ENCODE measurements at regions not wholly inside any gene's neighbourhood (a gene's known extent, or its start where the extent isn't known, plus 50 kb on each side); places are given as distances from the start of the nearest gene placed in this dataset.

GRCh38 chr3:24944805-24945520 lies 450.3 kb upstream of the THRB start:
- DNase-seq, result no peak

DNA sequence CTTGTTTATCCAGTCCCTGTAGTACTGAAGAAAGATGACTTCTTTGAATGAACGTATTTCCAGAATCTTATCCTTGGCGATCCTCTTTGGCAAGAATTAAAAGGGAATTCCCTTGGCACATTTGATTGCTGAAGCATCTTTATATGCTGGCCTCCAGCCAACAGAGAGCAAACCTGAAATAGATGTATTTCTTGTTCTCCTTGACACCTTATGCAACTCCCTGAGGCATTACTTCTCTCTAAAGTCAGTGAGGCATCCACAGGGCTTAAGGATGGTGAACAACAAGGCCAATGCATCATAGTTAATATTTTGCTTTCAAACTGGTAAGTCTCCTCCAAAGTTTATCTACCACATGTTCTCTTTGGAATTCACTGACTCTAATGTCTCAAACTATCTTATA lies 450.9 kb upstream of the THRB start:
- DNase-seq, result no peak

DNA sequence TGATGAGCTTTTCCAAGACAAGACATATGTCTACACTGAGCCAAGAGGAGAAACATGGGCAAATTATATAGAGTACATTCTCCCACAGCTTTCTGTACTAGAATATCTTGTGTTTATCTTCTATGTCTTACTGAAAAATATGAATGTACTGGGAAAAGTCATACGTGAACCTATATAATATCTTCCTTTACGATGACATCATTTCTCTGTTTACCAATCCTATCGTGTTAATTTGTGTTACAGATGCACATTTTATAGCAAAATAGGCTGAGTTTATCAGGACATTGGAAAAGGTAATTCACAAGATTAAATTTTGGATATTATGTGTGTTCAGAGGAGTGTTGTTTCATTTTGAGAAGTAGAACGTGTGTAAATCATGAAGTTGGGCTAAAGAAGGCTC lies 452.5 kb upstream of the THRB start:
- no peak for DNase-seq

DNA sequence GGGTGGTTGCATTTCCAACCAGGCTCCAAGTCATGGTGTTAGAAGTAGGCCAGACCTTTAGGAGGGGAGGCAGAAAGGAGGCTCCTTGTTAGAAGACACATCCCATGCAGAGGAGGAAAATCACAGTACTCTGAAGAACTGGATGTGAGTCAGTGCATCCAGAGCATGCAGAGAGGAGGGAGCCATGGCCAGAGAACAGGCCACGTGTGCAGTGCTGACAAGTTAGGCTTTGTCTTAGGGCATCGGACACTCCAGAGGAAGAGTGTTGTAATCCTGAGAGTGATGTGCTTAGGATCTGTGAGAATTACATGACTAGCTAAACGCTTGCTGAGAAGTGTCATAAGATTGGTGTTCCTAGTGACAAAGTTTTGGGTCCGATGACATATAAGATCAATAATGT lies 456.5 kb upstream of the THRB start:
- no peak for DNase-seq

- DNase-seq, result no peak
Observed at GRCh38 chr3:24952388-24952787, 457.7 kb upstream of the THRB start.

- no peak for DNase-seq
Observed at GRCh38 chr3:24953060-24953771, 458.6 kb upstream of the THRB start.

GRCh38 chr3:24956613-24957012 lies 462.0 kb upstream of the THRB start:
- no peak for DNase-seq

DNA sequence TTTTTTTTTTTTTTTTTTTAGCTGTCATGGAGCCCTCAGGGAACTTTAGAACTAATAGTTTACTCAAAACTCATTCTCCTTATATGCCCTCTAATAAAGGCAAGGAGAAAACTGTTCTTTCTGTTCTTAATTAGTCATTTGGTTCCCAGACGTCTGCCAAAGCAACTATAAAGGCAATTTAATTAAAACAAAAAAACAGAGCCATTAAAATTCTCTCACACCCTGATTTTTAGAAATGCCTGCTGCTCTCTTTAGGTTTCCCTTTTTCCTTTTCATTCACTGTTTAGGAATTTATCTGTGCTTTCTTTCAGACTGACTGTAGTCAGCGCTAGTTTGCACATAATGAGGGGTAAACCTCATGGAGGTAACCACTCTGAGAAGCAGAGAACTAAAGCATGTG lies 463.6 kb upstream of the THRB start:
- DNase-seq, result no peak

DNA sequence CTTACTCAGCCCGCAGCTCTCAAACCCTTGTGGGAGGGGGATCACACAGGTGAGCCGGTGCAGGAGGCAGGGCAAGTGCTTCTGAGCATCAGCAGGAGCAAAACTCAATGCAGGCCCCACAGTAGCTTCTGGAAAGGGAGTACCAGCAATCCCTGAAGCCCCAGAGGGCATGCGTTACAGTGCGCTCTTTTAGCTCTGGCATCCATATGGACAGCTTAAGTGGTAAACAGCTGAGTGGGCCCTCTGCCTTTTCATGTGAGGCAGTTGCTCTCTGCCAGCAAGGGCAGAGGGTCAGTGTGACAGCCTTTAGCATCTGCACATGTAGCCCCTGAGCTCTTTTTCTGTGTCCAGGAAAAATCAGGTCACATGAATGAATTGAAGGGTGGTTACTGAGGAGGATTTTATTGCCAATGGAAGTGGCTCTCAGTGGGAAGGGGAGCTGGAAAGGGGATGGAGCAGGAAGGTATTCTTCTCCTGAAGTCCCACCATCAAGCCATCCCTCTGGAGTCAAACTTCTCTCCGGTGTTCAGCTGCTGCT lies 464.3 kb upstream of the THRB start:
- DNase-seq, result no peak

DNA sequence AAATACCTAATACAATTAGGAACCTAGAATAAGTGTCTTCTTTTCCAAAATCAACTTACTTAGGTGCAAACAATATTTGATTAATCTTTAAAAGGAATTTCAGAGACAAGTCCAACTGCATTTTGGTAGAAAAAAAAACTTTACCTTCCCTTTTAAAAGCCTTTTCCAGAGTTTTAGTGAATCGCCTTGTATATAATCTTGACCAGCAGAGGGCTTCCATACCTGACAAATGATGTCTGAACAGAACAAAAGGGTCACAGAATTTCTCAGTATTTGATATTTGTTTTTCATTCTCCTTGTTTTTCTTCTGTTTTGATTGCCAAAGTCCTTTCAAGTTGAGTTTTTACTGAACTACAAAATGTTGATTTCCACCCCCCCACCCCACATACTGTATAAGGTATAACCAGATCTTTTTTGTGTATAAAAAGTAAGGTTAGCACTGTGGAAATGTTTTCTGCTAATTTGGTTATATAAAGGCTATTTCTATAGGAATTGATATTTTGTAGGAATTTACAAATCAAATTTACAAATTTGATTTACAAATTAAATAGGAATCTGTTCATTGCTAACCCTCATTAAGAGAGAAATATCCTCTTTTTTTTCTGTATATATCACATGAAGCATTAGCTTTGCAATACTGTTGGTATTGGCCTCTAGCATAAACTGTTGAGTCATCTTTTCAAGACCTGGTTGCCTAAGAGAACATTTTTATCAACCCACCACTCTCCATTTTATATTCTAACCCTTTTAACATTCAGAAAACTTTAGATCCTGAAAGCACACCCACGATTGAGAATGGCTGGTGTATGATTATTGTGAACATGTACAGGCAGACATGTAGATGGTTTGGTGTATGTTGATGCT lies 464.1 kb upstream of the RARB start:
- DNase-seq, result no peak

- DNase-seq, result no peak
Observed at GRCh38 chr3:24965706-24966385, 462.2 kb upstream of the RARB start.

DNA sequence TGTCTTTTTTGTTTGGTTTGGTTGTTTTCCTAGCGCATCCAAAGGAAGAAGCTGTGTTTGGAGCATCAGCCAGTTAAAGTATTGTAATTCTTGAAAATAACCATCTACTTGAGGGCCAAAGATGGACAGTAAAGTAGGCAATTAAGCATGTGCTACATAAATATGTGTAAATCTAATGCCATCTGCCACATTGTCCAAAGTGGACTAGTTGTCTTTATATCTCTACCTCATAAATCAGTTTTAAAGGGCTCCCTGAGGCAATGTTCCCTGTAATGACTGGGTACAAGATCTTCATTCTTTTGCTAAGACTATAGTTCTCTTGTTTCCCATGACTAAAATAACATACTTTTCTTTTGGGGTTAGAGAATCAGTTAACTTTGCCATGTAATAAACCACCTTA lies 460.0 kb upstream of the RARB start:
- DNase-seq, result no peak

DNA sequence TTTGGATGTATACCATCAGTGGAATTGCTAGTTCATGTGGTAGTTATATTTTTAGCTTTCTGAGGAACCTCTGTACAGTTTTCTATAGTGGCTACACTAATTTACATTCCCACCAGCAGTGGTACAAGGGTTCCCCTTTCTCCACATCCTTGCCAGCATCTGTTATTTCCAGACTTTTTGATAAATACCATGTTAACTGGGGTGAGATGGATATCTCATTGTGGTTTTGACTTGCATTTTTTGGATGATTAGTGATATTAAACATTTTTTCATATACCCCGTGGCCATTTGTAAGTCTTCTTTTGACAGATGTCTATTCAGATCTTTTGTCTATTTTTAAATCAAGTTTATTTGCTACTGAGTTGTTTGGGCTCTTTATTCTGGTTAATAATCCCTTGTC lies 455.6 kb upstream of the RARB start:
- DNase-seq, result no peak

DNA sequence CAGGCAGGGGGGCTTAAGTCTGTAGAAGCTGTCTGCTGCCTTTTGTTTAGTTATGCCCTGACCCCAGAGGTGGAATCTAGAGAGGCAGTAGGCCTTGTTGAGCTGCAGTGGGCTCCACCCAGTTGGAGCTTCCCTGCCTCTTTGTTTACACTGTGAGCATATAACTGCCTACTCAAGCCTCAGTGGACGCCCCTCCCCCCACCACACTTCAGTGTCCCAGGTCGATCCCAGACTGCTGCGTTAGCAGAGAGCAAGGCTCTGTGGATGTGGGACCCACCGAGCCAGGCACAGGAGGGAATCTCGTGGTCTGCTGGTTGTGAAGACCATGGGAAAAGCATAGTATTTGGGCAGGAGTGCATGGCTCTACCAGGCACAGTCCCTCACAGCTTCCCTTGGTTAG lies 446.8 kb upstream of the RARB start:
- no peak for DNase-seq

- DNase-seq, result no peak
Observed at GRCh38 chr3:24981924-24982323, 446.1 kb upstream of the RARB start.

GRCh38 chr3:24985668-24986067 lies 442.4 kb upstream of the RARB start:
- DNase-seq, result no peak

DNA sequence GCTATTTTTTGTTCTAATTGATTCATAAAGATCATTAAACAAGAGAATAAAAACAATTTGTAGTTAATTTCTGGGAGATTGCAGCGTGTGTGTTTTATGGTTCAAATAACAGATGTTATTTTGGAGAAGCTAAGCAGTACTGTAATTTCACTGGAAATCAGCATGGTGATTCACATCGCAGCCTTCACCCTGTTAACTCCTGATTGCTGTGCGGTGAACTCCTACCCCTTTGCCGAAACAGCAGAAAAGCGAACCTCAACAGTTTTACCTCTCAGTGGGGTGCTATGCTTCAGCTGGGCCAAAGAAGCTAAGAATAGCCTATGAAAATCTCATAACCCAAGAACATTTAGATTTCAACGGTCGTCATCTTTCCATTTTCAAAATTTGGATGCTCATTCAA lies 441.5 kb upstream of the RARB start:
- DNase-seq, result no peak

DNA sequence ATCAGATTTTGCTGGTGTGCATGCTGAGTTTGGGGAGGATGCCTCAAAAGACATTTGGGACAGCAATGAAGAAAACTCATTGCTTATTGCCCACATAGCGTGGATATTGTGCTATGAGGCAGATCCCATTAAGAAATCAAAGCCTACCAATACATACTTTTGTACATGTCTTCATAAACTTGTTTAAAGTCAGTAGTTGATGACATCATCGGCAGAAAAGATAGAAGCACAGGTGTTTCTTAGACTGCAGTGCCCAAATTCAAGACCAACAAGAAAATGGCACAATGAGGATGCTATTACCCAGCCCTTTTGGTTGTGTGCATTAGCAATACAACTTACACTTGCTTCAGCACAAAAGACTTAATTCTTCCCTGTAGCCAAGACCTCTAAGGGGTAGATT lies 428.7 kb upstream of the RARB start:
- no peak for DNase-seq

DNA sequence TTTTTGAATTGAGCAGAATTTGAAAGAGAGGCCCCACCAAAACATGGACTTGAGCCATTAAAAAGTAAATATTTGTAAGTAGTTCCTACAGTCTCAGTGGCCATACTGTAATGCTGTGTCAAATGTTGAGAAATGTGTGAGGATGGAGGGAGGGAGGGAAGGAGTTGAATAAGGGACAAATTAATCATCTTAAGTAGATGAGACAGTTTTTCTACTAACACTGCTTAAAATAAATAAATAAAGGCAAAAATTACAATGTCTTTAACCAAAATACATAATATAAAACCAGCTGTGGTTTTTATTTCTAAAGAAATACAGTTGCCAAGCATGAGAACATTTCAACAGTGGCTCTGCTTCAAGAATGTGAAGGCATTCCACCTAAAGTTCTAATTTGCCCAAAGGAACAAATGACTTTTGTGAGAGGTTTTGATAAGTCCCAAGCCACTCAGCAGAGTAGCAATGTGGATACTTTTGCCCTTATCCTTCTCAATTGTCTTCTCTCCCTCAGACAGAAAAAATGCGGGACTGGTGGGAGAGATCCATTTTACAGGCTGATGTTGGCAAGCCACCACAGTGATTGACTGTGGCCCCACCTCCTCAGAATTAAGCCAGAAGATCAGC lies 427.0 kb upstream of the RARB start:
- no peak for DNase-seq

DNA sequence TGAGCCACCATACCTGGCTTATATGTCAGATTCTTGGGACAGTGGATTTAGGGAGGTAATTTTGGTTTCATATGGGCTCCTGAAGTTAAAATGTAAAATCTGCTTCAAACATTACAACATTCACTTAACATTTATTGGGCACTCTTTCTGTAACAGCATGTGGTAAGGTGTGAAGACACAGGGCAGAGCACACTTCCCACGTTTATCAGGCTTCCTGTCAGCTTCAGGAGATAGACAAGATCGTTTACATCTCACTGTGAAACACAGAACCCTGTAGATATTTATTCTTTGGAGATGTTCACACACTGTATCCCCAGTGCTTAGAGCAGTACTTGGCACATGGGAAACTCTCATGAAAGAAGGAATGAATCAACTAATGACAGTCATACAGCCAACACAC lies 426.0 kb upstream of the RARB start:
- DNase-seq, result no peak

DNA sequence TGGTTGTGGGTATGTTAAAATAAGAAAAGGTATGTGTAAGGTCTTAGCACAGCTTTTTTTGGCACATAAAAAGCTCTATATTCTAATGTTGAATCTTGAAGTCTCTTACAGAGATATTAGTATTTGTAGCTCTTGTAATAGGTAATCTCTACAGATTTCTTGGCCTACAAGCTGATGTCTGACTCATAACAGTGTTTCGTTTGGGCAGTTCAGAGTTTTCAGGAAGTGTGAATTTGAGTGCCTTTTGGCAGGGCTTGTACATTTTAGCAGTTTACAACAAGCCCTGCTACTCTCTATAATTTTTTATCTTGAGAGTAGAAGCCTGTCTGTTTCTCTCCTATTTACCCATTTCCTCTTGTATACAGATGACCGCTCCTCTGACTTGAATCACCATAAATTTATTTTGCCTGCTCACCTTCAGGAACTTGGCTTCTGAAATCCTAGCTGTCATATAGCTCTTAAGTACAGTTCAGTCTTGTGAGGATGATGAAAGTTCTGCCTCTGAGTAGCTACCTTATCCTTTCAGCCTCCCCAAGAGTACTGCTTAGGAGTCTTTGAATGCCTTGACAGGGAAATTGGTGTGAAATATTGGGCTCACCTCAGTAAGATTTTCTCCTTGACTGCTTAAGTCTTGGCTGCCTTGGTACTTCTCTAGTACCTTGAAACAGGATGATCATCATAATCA lies 419.9 kb upstream of the RARB start:
- DNase-seq, result no peak

DNA sequence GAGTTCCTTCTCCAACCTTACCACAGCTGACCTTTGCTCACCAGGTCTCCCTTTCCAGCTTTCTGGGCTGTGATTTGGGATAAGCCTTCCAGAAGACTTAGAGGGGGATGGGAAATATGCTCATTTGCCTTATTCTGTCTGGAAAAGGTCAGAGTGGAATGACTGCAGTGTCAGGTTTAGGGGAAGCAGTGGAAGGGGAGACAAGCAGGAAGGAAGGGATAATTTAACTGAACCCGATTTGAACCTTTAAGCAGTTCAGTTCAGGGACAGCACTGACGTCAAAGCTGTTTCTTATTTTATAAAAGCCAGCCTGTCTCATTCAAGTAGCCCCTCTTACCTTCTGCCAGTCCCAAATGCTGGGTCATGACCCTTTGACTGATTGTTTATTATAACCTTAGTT lies 418.4 kb upstream of the RARB start:
- DNase-seq, result no peak

Measured in activated naive CD4-positive, alpha-beta T cell treated with anti-CD3 and anti-CD28 coated beads, Interleukin-2, amount 50 U/mL, for 16 hours (primary cell).